A673 (cell line): ENCODE measurements at regions not wholly inside any gene's neighbourhood (a gene's known extent, or its start where the extent isn't known, plus 50 kb on each side); places are given as distances from the start of the nearest gene placed in this dataset.

Source experiments
- EZH2 ChIP-seq: fragments of 200-600 bp; sonication (generic); IDR thresholded peaks from 2 replicates; pipeline ENCODE4 v1.6.1; 2017; ENCODE audit warnings: borderline replicate concordance, low read depth, mild to moderate bottlenecking, mixed read lengths, antibody characterized with exemption, low read length; ENCODE audit not compliant: poor library complexity, severe bottlenecking
- TF ChIP-seq, protein P1 (sequence below): fragments of 300-800, 200-600 bp; sonication (generic); conservative IDR thresholded peaks from 2 replicates; pipeline ENCODE4 v1.5.1; 2017; ENCODE audit warnings: low read depth, mild to moderate bottlenecking, antibody characterized with exemption, low read length, moderate library complexity, mixed read lengths

DNA sequence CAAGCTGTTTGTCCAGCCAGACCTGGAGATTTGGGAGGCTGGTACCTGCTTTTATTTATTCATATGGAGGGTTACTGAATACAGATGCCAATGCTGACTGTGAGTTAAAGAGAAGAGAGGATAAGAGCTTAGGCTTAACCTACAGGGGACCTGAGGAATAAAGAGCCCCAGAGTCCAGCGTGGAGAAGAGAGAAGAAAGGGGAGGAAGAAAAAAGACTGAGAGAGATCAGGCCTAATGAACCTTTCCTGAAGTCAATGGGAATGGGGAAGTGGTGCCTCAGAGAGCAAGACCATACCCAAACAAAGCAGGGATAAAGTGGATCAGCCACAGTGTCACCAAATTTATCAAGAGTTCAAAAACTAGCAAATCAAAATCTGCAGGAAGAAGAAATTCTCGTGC is 348.6 kb upstream of the KCNH7 start:
- TF ChIP-seq, protein P1, sequence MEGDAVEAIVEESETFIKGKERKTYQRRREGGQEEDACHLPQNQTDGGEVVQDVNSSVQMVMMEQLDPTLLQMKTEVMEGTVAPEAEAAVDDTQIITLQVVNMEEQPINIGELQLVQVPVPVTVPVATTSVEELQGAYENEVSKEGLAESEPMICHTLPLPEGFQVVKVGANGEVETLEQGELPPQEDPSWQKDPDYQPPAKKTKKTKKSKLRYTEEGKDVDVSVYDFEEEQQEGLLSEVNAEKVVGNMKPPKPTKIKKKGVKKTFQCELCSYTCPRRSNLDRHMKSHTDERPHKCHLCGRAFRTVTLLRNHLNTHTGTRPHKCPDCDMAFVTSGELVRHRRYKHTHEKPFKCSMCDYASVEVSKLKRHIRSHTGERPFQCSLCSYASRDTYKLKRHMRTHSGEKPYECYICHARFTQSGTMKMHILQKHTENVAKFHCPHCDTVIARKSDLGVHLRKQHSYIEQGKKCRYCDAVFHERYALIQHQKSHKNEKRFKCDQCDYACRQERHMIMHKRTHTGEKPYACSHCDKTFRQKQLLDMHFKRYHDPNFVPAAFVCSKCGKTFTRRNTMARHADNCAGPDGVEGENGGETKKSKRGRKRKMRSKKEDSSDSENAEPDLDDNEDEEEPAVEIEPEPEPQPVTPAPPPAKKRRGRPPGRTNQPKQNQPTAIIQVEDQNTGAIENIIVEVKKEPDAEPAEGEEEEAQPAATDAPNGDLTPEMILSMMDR: no peak
- no peak for TF ChIP-seq EZH2
